Limb (tissue), 2 donors: ENCODE measurements at regions not wholly inside any gene's neighbourhood (a gene's known extent, or its start where the extent isn't known, plus 50 kb on each side); places are given as distances from the start of the nearest gene placed in this dataset.
"Not testable (repeated sequence)": the region's sequence is repeated elsewhere in the genome, so short reads cannot be mapped to it uniquely, and the experiment has no call there.

Experiments used
- DNase-seq, 2 donors: peaks; one replicate each; pipeline ENCODE4 v3.0.0-alpha.2; 2016; ENCODE audit errors: extremely low spot score in 2 of 2

DNA sequence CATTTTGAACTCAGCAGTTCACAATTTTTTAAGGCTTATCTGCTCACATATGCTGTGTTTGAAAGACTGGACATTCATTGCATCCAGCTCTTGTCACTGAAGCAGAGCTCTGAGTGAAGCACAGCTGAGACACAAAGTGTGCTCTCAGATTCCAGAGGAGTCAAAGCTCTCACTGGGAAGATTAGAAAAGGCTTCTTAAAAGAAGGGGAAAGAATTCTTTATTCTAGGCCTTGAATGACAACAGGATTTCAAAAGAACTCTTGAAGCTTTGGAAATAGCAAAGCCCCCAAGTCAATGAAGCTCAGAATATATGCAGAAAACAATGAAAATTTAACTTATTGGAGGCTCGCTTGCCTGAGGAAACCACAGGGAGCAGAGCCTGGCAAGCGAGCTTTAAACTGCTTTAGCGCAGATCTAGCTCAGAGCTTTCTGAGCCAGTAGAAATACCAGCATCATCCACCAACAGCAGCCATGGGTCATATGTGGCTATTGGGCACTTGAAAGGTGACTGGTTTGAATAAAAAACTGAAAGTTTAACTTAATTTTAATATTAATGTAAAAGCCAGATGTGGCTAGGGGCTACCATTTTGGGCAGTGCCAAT is 369.7 kb downstream of the OSR1 start:
- no peak for DNase-seq

DNA sequence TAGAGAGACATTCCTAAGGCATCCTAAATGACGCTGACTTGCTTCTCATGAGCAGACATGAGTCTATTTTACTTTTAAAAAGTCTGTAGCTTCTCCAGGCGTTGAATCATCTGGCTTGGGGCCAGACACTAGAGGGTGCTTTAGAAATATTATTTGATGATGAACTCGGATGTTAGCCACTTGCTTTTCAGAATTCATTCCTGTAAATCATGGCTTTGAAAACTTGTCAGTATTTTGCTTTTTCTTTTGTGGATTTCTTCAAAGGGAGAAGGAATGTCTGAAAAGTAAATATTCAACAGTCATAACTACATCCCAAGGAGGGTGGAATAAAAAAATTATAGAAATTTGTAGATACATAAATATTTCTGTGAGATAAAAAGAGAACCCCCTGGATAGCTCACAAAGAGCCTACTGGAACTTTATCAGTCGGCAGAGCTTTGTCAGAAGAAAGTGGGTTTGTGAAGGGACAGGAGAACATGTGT is 370.8 kb downstream of the OSR1 start:
- peak; percentile 65 to 71 for DNase-seq

DNA sequence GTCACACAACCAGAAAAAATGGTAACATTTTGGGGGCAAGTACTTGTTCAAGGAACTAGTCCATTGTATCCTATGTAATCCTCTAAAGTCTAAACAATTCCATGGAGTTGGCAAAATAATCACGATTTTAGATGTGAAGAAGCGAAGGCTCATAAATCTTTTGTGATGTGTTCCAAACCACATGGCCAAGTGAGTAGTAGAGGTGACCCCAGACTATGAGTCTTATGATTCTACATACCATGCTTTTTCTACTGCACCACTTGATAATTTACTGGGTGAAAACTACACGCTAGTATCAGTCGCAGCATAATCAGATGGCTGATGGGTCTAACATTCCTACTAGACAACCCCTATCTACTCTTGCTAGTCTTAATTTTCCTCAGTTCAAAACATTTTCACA is 371.4 kb downstream of the OSR1 start:
- DNase-seq: no peak

DNA sequence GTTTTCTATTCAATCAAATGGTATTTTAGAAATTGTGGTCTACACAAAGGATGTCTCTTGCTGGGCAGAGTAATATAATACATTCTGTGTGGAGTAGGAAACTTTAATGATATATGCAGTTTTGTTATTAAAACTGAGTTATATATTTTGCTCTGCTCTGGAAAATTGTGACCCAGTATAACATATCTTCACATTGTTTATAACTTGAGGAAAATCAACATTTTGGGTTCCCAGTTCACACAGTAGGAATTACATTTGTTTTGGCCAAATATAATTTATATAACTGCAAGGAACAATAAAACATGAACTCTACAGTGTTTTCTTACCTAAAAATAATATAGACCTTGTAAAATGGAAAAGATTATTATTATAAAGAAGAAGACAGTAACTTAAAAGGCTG is 372.4 kb downstream of the OSR1 start:
- DNase-seq: no peak

DNA sequence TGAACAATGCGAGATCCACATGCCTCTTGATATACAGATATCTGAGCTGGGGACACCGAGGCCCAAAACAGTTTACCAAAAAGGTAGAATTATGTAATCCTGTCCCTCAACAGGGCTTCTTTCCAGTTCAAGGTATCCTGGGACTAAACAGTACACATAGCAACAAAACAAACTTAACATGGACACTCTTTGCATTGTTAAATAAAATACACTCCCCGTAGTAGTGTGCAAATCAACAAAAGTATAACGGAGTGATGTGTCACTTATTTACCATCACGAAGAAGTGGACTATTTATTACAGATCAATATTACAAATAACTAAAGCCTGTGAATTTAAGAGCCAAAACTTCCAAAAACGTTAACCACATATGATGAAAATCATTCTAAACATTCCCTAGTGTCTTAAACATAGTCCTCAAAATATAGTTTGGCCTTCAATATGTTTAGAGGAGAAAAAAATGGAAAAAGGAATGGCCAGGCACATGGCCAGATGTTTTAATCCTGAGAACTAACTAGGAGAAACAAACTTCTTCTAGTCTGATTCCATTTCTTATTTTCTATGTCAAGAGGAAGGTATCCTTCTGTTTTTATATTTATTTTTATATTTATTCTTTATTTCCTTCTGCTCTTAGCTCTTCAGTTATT is 377.5 kb downstream of the OSR1 start:
- DNase-seq: peak in 1 of 2 donors; percentile 43

DNA sequence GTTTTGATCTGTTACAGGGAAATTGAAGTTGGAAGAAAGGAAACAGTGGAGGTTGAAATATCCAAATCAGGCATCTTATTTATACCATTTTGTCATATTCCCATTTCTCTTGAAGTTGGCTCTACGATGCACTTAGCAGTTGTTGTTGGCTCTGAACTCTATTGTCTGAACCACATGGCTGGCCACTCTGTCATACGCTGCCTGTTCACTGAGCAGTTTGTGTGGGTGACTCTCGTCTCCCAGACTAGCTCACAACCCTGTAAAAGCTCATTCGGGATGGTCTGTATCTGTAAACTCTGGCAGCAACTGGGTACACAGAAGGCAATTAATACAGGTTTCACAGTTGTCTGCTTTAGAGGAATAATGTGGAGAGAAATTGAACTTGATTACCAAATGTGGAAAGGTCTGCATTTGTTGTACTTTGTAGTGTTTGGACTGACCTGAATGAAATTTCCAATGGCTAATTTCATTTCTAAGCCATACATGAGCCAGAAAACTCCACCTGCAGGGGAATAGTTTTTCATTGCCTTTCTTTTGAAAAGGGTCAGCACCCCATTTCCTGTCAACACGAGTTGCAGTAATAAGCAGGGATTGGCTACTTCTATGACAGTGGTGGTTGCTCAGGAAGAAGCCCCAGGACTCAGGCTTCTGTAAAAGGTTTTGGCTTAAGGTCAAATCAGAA is 378.2 kb downstream of the OSR1 start:
- no peak for DNase-seq

DNA sequence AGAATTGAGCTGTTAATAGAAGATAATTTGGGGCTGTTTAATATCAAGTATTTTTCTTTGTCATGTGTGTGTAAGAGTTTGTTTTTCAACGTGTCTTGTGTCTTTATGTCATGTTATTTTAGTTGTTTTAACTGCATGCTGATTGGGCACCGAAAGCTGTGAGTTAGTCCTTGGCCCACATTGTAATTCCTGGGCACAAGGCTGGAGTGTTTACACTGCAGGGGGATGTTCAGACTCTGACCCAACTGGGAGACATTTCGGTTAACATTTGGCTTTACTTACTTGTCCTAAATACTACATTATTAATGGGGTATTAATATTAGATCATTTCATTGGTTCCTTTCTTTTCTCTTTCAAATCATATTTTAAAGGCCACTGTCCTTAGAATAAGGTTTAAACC is 381.0 kb downstream of the OSR1 start:
- no peak for DNase-seq

DNA sequence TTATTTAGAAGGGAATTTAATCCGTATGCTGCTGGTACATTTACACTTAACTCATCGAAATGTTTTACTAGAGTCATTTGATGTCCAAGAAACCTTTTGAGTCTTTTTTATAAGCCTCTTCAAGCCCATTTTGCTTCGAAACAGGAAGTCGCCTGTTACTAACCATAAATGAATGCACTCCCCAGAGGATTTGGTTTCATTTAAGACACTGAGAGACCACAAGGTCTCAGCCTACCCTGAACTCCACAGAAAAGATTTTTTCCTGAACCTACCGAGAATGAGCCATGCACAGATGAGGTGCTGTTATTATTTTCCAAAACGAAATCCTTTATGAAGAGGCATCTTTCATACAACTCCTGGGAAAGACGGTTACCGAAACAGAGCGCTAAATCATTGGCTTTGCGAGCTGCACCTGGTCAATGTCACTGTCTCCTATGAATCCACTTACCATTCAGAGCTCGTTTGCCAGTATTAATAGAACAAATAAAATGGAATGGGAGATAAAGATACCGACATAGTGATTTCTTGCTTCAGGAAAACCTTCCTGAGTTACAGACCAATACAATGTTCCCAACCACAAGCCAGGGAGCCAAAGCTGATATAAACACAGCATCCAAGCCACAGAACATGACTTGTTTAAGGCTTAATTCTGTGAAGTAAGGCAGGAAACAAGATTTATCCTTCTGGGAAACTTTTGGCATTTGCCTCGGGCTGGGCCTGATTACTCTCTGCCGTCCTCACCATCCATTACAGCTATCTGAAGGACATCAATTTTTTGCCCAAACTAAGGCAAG is 382.1 kb downstream of the OSR1 start:
- peak in 1 of 2 donors; percentile 59 for DNase-seq

DNA sequence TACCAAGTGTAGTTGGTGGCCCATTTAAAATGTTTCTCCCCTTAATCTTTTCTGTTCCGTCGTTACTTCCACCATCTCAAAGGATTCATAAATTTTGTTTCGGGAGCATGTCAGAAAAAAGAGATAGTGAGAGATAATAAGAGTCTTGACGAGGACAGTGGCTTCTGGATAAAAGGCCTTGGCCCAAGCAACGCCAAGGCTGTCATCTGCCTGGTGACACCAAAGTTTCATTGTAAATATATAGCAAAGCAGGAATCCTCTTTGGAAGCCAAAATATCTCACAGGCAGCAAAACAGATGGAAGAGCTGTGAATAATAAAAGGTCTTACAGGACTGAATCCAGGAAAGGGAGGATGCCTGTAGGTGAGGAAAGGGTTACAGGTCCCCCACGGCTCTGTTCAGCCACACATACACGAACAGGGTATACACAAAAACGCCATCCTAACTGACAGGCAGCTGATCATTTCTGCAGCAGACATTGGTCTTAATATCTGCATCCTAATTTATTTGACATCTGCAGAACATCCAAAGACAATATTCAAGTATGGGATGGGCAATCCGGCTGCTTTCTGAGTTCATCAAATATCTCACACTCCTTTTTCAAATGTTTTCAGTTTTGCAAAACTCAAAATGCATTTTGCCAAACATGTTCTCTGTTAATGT is 382.8 kb downstream of the OSR1 start:
- peak in 1 of 2 donors; percentile 33 for DNase-seq

DNA sequence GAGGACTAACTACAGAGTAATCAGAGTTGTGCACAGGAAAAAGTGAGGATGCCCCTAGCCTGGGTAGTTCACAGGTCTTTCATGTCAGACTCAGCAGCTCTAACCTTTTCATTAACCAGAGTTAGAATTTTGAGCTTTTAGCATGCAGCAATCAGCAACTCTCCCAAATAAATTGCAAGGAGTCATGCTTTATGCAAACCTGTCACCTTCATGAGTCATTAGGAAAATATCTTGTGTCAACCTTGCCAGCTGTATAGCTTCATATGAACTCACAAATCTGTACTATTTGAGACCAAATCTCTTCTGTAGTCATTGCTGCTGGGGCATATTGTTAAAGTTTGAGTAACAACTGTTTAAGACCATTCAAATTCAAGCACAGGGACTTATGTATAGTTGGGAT is 382.3 kb upstream of the NT5C1B start:
- no peak for DNase-seq

DNA sequence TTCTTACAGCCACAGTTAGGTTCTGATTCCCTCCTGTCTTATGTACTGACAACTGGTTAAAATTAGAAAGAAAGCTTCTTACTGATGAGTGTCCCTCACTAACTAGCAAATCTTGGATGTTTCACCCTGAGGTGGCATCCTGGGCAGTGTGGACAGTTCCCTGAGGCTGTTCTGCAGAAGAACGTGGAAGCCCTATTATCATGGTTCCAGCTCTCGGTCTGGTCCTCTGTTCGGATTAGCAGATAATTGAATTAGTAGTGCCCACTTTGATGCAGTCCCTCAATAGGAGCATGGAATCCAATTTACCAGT is 381.7 kb upstream of the NT5C1B start:
- DNase-seq: no peak

DNA sequence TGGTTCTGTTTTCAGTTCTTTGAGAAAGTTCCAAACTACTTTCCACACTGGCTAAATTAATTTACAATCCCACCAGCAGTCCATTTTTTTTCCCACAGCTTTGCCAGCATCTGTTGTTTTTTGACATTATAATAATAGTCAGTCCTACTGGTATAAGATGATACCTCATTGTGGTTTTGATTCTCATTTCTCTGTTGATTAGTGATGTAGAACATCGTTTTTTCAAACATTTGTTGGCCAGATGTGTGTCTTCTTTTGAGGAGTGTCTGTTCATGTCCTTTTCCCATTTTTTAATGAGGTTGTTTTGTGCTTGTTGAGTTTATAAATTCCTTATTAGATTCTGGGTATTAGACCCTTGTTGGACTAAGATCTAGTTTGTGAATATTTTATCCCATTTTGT is 376.8 kb upstream of the NT5C1B start:
- no peak for DNase-seq

DNA sequence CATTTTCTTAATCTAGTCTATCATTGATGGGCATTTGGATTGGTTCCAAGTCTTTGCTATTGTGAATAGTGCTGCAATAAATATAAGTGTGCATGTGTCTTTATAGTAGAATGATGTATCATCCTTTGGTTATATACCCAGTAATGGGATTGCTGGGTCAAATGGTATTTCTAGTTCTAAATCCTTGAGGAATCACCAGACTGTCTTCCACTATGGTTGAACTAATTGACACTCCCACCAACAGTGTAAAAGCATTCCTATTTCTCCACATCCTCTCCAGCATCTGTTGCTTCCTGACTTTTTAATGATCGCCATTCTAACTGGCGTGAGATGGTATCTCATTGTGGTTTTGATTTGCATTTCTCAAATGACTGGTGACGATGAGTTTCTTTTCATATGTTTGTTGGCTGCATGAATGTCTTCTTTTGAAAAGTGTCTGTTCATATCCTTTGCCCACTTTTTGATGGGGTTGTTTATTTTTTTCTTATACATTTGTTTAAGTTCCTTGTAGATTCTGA is 374.4 kb upstream of the NT5C1B start:
- DNase-seq: not testable (repeated sequence)

DNA sequence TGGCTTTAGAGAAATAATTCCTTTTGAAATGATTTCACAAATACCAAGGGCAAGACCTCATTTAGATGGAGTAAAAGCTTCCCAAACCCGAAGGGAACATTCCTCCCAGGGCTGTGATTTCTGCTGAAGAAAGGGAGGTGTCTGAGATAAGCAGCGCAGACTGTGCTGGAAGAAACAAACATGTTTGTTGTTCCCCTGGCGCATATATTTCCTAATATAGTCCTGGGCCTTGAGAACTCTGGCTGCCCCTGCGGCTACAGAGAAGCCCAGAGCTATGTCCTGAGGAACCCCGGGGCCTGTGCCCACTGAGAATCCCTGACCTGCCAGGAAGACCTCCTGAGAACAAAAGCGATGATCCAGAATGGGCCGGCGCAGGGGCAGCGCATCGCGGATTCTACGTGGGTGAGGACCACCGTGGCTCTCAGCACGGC is 372.6 kb upstream of the NT5C1B start:
- DNase-seq: no peak

DNA sequence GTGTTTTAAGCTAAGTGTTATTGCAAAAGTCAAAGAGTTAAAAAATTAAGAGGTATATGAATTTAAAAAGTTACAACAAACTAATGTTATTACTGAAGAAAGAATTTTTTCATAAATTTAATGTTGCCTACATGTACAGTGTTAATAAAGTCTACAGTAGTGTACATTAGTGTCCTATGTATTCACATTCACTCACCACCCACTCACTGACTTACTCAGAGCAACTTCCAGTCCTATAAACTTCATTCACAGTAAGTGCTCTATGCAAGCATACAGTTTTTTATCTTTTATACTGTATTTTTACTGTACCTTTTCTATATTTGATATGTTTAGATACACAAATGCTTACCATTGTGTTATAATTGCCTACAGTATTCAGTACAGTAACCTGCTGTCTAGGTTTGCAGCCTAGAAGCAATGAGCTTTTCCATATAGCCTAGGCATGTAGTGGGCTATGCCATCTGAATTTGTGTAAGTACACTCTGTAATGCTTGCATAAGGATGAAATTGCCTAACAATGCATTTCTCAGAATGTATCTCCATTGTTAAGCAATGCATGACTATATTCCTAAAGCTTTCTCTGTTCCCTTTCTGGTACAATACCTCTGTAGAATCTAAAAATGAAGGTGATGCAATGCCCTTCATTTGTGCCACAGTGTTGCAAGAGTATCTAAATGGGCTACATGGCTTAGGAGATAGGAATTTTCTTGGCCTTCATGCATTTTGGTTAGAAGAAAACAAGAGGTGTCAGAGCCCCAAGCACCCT is 370.8 kb upstream of the NT5C1B start:
- no peak for DNase-seq

DNA sequence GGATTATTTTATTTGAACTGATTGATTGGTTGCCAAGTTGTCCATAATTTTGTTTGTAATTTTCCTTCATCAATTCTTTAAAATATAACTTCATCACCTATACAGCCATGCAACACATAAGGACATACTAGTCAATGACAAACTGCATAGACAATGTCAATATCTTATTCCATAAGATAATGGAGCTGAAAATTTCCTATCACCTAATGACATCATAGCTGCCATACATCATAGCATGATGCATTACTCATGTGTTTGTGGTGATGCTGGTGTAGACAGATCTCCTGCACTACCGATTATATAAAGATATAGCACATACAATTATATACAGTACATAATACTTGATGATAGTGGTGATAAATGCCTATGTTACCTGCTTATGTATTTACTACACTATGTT is 369.8 kb upstream of the NT5C1B start:
- no peak for DNase-seq

DNA sequence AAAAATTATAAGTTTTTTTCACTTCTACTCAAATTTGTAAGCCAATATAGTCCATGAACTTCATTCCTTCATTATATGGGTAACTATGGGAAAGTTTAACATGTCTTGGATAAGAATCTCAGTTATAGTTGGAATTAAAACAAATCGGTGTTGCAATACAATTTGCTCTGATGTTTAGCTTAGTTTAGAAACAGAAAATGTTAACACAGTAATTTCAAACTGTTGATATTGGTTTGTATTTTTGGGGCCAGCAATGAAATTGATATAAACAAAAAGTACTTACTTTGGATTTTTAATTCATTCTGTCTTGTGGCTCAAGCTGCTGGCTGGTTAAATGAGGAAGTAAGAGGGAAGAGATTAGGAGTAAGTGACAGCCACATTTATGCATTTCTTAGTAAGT is 368.5 kb upstream of the NT5C1B start:
- DNase-seq: no peak

DNA sequence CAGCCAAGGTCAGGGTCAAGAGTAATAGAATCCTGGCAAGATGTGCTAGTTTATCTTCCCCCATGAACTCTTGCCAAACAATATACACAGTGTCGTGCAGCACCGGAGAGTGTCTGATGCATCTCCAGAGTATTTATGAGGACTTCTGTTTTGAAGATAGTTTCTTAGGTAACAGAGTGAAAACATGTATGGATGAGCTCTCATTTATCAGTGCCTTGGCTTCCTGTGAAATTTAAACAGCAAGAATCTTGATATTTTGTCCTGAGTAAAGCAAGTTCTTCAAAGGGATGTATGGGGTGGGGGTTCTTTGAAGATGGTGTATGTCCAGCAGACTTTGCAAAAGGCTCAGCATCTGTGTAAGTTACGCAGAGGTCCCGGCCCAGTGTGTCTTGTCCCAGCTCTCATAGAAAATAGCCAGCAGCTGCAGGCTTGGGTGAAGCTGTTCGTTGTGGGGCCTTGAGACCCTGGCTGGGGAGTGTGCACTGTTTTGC is 361.0 kb upstream of the NT5C1B start:
- DNase-seq: peak; percentile 36 to 40

DNA sequence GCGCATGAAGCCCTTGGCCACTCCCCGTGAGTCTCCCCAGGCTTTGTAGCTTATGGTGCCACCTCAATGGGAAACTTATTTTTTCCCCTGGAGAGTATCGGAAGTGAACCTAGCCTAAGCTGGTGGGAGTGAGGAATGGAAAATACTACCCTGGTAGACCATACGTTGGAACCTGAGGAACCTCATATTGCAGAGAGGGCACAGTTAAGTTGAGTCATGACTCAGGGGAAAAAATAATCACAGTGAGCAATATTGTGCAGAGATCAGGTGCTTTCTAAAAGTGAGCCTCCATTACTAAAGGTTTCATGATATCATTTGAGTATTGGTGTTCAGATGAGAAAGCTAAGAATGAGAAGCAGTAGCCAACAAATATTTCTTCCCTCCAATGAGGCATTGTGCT is 360.5 kb upstream of the NT5C1B start:
- DNase-seq: no peak

DNA sequence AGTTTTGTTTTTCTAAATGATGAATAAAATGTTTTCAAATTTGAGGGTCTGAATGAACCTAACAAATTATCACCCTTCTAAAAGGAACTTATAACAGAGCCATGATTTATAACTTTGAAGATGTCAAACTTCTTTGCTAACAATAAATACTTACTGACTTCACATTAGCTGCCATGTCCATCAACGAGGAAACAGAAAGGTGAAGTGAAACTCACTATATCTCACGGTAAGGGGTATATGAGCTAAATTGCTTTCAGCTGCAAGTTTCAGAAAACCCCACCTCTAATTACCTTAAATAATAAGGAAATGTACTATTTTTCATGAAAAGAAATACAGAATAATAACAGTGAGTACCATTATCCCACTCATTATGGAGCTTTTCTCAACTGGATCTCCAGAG is 350.8 kb upstream of the NT5C1B start:
- DNase-seq: no peak
